Activated CD8-positive, alpha-beta memory T cell treated with anti-CD3 and anti-CD28 coated beads for 48 hours (primary cell): ENCODE measurements at regions not wholly inside any gene's neighbourhood (a gene's known extent, or its start where the extent isn't known, plus 50 kb on each side); places are given as distances from the start of the nearest gene placed in this dataset.
"Not testable (repeated sequence)": the region's sequence is repeated elsewhere in the genome, so short reads cannot be mapped to it uniquely, and the experiment has no call there.

Source experiments
- DNase-seq, 3 experiments: peaks; one replicate each; pipeline ENCODE4 v3.0.0-alpha.2; 2020; ENCODE audit warnings: low read depth in 2 of 3, low spot score in 2 of 3

DNA sequence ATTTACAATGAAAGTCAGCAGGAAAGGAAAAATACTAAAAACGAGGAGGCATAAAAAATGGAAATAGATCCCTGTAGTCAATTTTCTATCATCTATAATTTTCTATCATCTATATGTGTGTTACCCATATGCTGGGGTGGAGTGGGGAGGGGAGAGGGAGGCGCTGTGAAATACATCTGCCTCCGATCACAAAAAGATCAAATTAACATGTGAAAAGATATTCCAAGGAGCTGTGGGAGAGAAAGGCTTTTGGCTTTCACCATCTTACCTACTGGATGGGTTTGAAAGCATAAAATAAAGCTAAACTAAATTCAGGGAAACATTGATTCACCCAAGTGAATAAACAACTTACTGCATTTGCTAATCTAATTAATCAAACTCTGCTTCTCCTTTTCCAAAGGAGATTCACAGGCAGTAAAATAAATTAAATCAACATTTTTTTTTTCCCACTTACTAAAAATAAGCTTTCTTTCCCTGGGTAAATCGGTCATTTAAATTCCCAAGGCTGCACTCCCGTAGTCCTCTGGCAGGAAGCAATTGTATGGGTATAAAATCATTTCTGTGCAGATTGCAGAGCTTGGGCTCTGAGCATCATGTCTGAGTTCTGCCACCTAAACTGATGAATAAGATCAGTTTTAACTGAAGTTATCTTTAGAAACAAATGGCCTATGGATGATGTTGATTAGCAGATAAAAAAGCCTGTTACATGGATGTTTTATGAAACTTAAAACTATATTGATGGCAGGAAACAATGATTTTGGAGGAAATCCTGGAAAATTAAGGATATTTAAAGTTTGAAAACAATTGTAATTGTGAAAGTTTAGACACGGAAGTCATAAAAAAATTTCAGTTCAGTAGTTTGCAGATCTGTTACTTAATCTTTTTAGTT lies 147.9 kb downstream of the SOX4 start:
- no peak for DNase-seq

DNA sequence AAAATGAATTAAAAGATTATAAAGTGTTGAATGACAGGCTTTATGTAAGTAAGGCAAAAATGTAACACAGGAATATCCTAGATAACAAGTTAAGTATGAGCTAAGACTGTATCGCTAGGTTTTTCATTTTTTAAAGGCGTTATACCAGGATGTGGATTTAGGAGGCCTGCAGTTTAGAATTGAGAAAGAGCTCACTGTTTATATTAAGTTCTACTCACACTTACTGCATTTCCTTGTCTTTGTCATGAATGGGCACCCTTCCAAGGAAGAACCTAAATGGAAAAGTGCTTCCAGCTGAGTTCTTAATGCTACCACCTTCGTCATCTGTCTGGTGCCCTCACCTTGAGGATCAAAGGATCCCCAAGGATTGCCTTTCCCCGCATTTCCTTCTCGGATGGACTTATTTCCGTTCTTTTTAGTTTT lies 148.7 kb downstream of the SOX4 start:
- DNase-seq: no peak

- no peak for DNase-seq
Observed at GRCh38 chr6:21744331-21744730, 150.8 kb downstream of the SOX4 start.

- DNase-seq: no peak
Observed at GRCh38 chr6:21745543-21746337, 152.2 kb downstream of the SOX4 start.

DNA sequence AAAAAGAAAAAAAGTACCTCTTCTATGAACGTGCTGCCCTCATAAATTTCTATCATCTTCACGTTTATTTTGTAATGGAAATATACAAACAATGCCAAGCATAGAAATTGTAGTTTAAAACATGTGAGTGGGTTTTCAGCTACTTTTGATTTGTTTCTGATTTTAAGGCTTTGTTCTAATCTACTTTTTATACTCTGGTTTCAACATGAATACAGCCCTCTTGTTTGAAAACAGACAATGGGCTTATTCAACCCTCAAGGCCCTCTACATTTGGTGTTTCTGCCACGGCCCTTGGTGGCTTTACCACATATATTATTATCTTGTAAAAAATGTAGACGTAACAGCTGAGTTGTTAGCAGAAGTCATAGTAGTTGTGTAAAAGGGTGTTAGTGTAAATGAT lies 153.9 kb downstream of the SOX4 start:
- no peak for DNase-seq

DNA sequence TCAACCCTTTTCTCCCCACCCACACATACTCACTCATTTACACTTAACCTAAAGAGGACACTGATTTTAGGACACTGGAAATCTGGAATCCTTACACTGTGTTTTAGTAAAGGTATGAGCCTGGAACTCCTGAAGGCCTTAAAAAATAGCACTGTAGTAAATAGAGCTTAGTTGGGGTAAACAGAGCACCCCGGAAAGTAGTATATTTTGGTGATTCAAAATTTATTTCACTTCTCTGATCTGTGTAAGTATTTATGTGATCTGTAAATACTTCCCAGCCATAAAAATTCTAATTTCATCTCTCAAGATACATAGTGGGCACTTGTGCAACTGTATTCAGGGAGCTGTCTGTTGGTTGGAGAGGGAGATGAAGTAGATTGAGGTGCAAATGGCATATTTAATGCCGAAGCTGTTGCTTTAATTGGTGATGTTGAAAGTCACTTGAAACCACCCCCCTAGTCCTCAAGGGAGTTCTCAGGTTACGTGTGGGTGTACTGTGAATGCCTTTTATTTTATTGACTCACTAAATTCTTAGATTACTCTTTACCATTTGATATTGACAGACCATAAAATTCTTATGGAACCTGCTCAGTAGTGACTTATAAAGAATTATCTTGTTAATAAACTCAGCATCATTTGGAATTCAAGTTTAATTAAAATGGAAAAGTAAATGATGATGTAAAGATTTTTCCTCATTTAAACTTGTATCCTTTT lies 154.9 kb downstream of the SOX4 start:
- no peak for DNase-seq

GRCh38 chr6:21749754-21750153 lies 156.2 kb downstream of the SOX4 start:
- no peak for DNase-seq

GRCh38 chr6:21750575-21750974 lies 157.0 kb downstream of the SOX4 start:
- DNase-seq: no peak

GRCh38 chr6:21751608-21752007 lies 158.1 kb downstream of the SOX4 start:
- no peak for DNase-seq

GRCh38 chr6:21752054-21752811 lies 158.7 kb downstream of the SOX4 start:
- DNase-seq: no peak

GRCh38 chr6:21753241-21754108 lies 159.9 kb downstream of the SOX4 start:
- no peak for DNase-seq

GRCh38 chr6:21754891-21755290 lies 161.3 kb downstream of the SOX4 start:
- DNase-seq: no peak

DNA sequence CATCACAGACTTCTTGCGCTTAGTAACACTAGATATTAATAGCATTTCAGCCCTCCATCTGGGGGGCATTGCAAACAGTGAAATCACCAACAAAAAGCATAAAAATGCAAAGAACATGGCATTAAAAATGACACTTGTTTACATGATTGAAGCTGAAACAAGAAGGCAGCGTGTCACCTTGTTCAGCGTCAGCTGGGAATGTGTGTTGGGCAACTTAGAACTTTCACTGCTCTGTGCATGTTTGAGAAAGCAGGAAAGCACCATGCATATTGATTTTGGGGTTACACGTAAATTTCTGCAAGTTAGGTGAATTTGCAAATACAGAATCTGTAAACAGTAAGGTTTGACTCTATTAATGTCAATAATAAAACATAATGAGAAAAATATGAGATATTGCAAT lies 162.9 kb downstream of the SOX4 start:
- DNase-seq: no peak

- not testable (repeated sequence) for DNase-seq
Observed at GRCh38 chr6:21757392-21757791, 163.8 kb downstream of the SOX4 start.

GRCh38 chr6:21759721-21760120 lies 166.2 kb downstream of the SOX4 start:
- no peak for DNase-seq

- DNase-seq: not testable (repeated sequence)
Observed at GRCh38 chr6:21761053-21761730, 167.6 kb downstream of the SOX4 start.

DNA sequence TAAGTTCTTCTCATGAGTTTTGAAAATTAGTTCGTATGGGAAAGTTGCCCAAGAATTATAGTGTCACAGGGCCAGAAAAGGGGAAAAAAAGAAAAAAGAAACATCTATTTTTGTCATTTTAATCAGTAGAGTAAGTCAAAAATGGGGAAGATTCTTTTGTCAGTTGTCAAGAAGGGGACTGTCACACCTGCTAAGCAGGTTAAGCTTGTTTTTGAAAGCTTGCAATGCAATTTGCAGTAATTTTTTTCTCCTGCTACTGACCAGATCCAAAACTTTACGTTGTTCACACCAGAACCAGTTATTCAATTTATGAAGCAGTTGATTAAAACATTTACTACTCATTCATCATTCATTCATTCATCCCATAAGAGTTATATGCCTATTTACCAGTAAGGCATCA lies 171.4 kb downstream of the SOX4 start:
- DNase-seq: no peak

GRCh38 chr6:21767891-21768648 lies 174.5 kb downstream of the SOX4 start:
- DNase-seq: no peak
